ENCODE measurements at regions not wholly inside any gene's neighbourhood (a gene's known extent, or its start where the extent isn't known, plus 50 kb on each side); places are given as distances from the start of the nearest gene placed in this dataset.
"Not testable (repeated sequence)": the region's sequence is repeated elsewhere in the genome, so short reads cannot be mapped to it uniquely, and the experiment has no call there.

- not testable (repeated sequence) for TF ChIP-seq EZH2phosphoT487 (IDR thresholded peaks at IDR 0.05; ENCODE audit: insufficient read depth, low read depth); EZH2 (IDR thresholded peaks at IDR 0.05; ENCODE audit: insufficient read depth, poor library complexity, severe bottlenecking)
Measured at GRCh38 chr2:87353408-87353807, 331.8 kb upstream of the PLGLB1 start.
